HCT116 (cell line): ENCODE measurements at regions not wholly inside any gene's neighbourhood (a gene's known extent, or its start where the extent isn't known, plus 50 kb on each side); places are given as distances from the start of the nearest gene placed in this dataset.

Experiments used
- ATAC-seq: fragments of 200-7000 bp; cut with Tn5 transposase; 2 replicates; pipeline ENCODE4 v1.9.1; 2020; ENCODE audit warnings: mild to moderate bottlenecking, moderate library complexity
- BruUV-seq: library from RNA; stranded (reverse); fragments of 400-500 nt; replicated peaks from 2 replicates; lab custom pipeline; 2021; lab: Mats Ljungman, UMichigan
- CTCF ChIA-PET: fragments of 300-600 bp; sonication (Branson Sonifier 250); formaldehyde crosslinking; loops from one replicate; lab custom pipeline; 2021; ENCODE audit warnings: antibody characterized with exemption; lab: Charles Lee
- POLR2A ChIA-PET: fragments of 300-600, 350-600 bp; sonication (Branson Sonifier 250); formaldehyde crosslinking; loops from one replicate; lab custom pipeline; 2021; ENCODE audit warnings: antibody characterized with exemption; lab: Charles Lee
- RAD21 ChIA-PET, 2 experiments: fragments of 300-600 bp; sonication (Branson Sonifier 250); formaldehyde crosslinking; loops; one replicate each; lab custom pipeline; 2023; ENCODE audit warnings: low total read pairs in 2 of 2; ENCODE audit not compliant: uncharacterized antibody in 2 of 2, unreplicated experiment in 2 of 2, low non-redundant PET in 1 of 2; lab: Charles Lee
- DNase-seq: peaks from one replicate; pipeline ENCODE4 v3.0.0-alpha.2; 2010; ENCODE audit warnings: low read depth, low spot score
- H2AFZ ChIP-seq: fragments of 200-600 bp; shearing (Covaris generic), sonication (generic); 2 replicates; pipeline ENCODE4 v1.6.1; 2017; ENCODE audit warnings: low read depth, mixed run types, mixed read lengths, antibody characterized with exemption, low read length; ENCODE audit not compliant: poor library complexity, severe bottlenecking
- H3K27ac ChIP-seq: 2 replicates; pipeline ENCODE4 v1.5.1; 2012; ENCODE audit warnings: low read depth, low read length
- H3K27me3 ChIP-seq: fragments of 200-600 bp; sonication (generic); 2 replicates; pipeline ENCODE4 v1.6.1; 2016; ENCODE audit warnings: mixed run types, low read length, mixed read lengths; ENCODE audit not compliant: insufficient read depth
- H3K36me3 ChIP-seq, 2 experiments: fragments of 200-500 bp in 1 of 2; fragments of 200-600 bp in 1 of 2; sonication (Bioruptor generic) in 1 of 2; sonication (generic) in 1 of 2; 2 replicates each; pipeline versions ENCODE4 v1.5.1 to v1.6.1; 2014 to 2016; ENCODE audit warnings: low read length in 2 of 2, inconsistent platforms in 1 of 2, mixed read lengths in 1 of 2, mixed run types in 1 of 2; ENCODE audit not compliant: insufficient read depth in 2 of 2, control insufficient read depth in 1 of 2
- H3K4me1 ChIP-seq, 2 experiments: fragments of 200-600 bp in 1 of 2; sonication (generic) in 1 of 2; 2 replicates each; pipeline versions ENCODE4 v1.5.1 to v1.6.1; 2012 to 2017; ENCODE audit warnings: low read length in 2 of 2, inconsistent platforms in 1 of 2, mild to moderate bottlenecking in 1 of 2, mixed read lengths in 1 of 2, mixed run types in 1 of 2, moderate library complexity in 1 of 2; ENCODE audit not compliant: insufficient read depth in 2 of 2, control insufficient read depth in 1 of 2
- H3K4me2 ChIP-seq: fragments of 200-600 bp; sonication (generic); 2 replicates; pipeline ENCODE4 v1.6.1; 2017; ENCODE audit warnings: mixed run types, low read length, mixed read lengths
- H3K4me3 ChIP-seq, 2 experiments: fragments of 200-600 bp in 1 of 2; sonication (generic) in 1 of 2; replicated peaks in 1 of 2; 2 replicates each; pipeline ENCODE4 v1.5.1; 2011 to 2016; ENCODE audit warnings: low read length in 2 of 2, control low read depth in 1 of 2, low read depth in 1 of 2, mild to moderate bottlenecking in 1 of 2, mixed read lengths in 1 of 2, mixed run types in 1 of 2
- H3K79me2 ChIP-seq: fragments of 200-600 bp; sonication (generic); 2 replicates; pipeline ENCODE4 v1.6.1; 2017; ENCODE audit warnings: mild to moderate bottlenecking, mixed run types, low read length, moderate library complexity, mixed read lengths; ENCODE audit not compliant: insufficient read depth
- H3K9ac ChIP-seq: fragments of 200-600 bp; sonication (generic); 2 replicates; pipeline ENCODE4 v1.6.1; 2016; ENCODE audit warnings: low read length, mixed read lengths
- H3K9me2 ChIP-seq: fragments of 200-600 bp; sonication (generic), shearing (Covaris generic); 2 replicates; pipeline ENCODE4 v1.6.1; 2017; ENCODE audit warnings: mixed run types, mild to moderate bottlenecking, moderate library complexity; ENCODE audit not compliant: insufficient read depth
- H3K9me3 ChIP-seq, 2 experiments: fragments of 200-500 bp in 1 of 2; fragments of 200-600 bp in 1 of 2; sonication (Bioruptor generic) in 1 of 2; sonication (generic) in 1 of 2; 2 replicates each; pipeline ENCODE4 v1.6.1; 2014 to 2017; ENCODE audit warnings: low read length in 2 of 2, mixed read lengths in 2 of 2, inconsistent platforms in 1 of 2, low read depth in 1 of 2, mild to moderate bottlenecking in 1 of 2, mixed run types in 1 of 2, moderate library complexity in 1 of 2; ENCODE audit not compliant: control insufficient read depth in 1 of 2, insufficient read depth in 1 of 2
- H4K20me1 ChIP-seq: fragments of 200-600 bp; sonication (generic), shearing (Covaris generic); 2 replicates; pipeline ENCODE4 v1.6.1; 2017; ENCODE audit warnings: mixed run types, mild to moderate bottlenecking, moderate library complexity; ENCODE audit not compliant: insufficient read depth
- CBX3 ChIP-seq: IDR thresholded peaks from 2 replicates; pipeline ENCODE4 v1.6.1; 2012; ENCODE audit warnings: low read depth
- CEBPB ChIP-seq: IDR thresholded peaks from 2 replicates; pipeline ENCODE4 v1.6.1; 2012; ENCODE audit warnings: low read depth
- EZH2phosphoT487 ChIP-seq: fragments of 200-600 bp; IDR thresholded peaks from 2 replicates; pipeline ENCODE4 v1.6.1; 2018; ENCODE audit warnings: antibody characterized with exemption, borderline replicate concordance
- FOSL1 ChIP-seq: IDR thresholded peaks from 2 replicates; pipeline ENCODE4 v1.6.1; 2012; ENCODE audit warnings: low read depth
- SIN3A ChIP-seq: IDR thresholded peaks from 2 replicates; pipeline ENCODE4 v1.6.1; 2012; ENCODE audit warnings: low read depth
- SP1 ChIP-seq: IDR thresholded peaks from 2 replicates; pipeline ENCODE4 v1.6.1; 2012; ENCODE audit warnings: low read depth
- TCF7L2 ChIP-seq: IDR thresholded peaks from 2 replicates; pipeline ENCODE4 v1.7.0; 2011; ENCODE audit warnings: borderline replicate concordance, inconsistent platforms; ENCODE audit not compliant: insufficient read depth, insufficient read length; ENCODE audit errors: extremely low read depth
- YY1 ChIP-seq: IDR thresholded peaks from 2 replicates; pipeline ENCODE4 v1.6.1; 2011; ENCODE audit warnings: low read length, low read depth, moderate library complexity, mild to moderate bottlenecking; ENCODE audit not compliant: insufficient replicate concordance; ENCODE audit errors: extremely low read depth
- ZNF274 ChIP-seq: fragments of 200-500 bp; sonication (Bioruptor generic); IDR thresholded peaks from 2 replicates; pipeline ENCODE4 v1.6.1; 2014; ENCODE audit warnings: mild to moderate bottlenecking, low read depth, low read length, inconsistent platforms
- intact Hi-C: fragments of 100-400 bp; cut with micrococcal nuclease; formaldehyde crosslinking; loops from 2 replicates; pipeline ENCODE4 v1.10.0; 2022
- TF ChIP-seq, protein P1 (sequence below): IDR thresholded peaks from 2 replicates; pipeline ENCODE4 v1.6.1; 2011; ENCODE audit warnings: mild to moderate bottlenecking, low read length, moderate library complexity; ENCODE audit not compliant: insufficient replicate concordance; ENCODE audit errors: extremely low read depth

DNA sequence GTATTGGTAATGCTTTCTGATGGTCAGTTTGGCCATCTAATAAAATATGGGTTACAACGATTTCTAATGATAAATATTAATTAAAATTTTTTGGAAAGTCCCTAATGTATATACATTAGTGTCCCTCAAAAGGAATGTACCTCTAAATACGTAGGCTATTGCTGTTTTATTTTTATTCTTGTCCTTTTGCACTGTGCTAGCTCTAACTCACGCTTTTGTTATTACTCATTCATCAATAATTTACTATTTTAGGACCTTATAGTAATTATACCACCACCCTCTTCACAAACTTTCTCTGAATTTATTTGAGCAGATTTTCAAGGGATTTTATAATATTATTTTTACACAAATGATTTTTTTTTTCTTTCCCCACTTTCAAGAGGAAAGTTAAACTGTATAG, 795.9 kb upstream of the PCDH9 start:
- Histone ChIP-seq H3K9ac (no peak overlapping the region), H3K27ac (no peak overlapping the region), H3K4me1 (no peaks in the 10 kb centered on the region), H4K20me1 (no peaks in the 10 kb centered on the region), H3K4me3 (no peak overlapping the region), H3K36me3 (no peaks in the 10 kb centered on the region), H3K9me2 (no peaks in the 10 kb centered on the region)
- POLR2A ChIA-PET, result no interaction called here
- CTCF ChIA-PET, result no interaction called here
- intact Hi-C loops, result no loop called here
- BruUV-seq, result no TSS peak
- no peak for ATAC-seq
- RAD21 ChIA-PET, result no interaction called here
- TF ChIP-seq, protein P1, sequence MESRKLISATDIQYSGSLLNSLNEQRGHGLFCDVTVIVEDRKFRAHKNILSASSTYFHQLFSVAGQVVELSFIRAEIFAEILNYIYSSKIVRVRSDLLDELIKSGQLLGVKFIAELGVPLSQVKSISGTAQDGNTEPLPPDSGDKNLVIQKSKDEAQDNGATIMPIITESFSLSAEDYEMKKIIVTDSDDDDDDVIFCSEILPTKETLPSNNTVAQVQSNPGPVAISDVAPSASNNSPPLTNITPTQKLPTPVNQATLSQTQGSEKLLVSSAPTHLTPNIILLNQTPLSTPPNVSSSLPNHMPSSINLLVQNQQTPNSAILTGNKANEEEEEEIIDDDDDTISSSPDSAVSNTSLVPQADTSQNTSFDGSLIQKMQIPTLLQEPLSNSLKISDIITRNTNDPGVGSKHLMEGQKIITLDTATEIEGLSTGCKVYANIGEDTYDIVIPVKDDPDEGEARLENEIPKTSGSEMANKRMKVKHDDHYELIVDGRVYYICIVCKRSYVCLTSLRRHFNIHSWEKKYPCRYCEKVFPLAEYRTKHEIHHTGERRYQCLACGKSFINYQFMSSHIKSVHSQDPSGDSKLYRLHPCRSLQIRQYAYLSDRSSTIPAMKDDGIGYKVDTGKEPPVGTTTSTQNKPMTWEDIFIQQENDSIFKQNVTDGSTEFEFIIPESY, result no peak
- TF ChIP-seq TCF7L2 (no peak), CBX3 (no peak), ZNF274 (no peak), SP1 (no peak), FOSL1 (no peak), EZH2phosphoT487 (no peak), YY1 (no peak), CEBPB (no peak), SIN3A (no peak)
- TF ChIP-seq, all 23 proteins: peak for 0
- DNase-seq, result no peak
- H3K9me3 ChIP-seq, result no peaks in the 10 kb centered on the region
- H2AFZ ChIP-seq, result no peak overlapping the region
- no peak overlapping the region for H3K4me2 ChIP-seq
- H3K79me2 ChIP-seq, result no peaks in the 10 kb centered on the region
- no peaks in the 10 kb centered on the region for H3K27me3 ChIP-seq
